ENCODE measurements at regions not wholly inside any gene's neighbourhood (a gene's known extent, or its start where the extent isn't known, plus 50 kb on each side); places are given as distances from the start of the nearest gene placed in this dataset.
"Not testable (repeated sequence)": the region's sequence is repeated elsewhere in the genome, so short reads cannot be mapped to it uniquely, and the experiment has no call there.

GRCh38 chr4:97105347-97106099 is 1037.8 kb downstream of the STPG2 start:
- TF ChIP-seq TAF1 (IDR thresholded peaks at IDR 0.05; ENCODE audit: borderline replicate concordance, low read depth, low read length) (no peak), POLR2AphosphoS5 (IDR thresholded peaks at IDR 0.05; ENCODE audit: low read depth, low read length) (no peak), POLR2A (IDR thresholded peaks at IDR 0.05; ENCODE audit: low read depth, low read length) (no peak)
- FAIRE-seq (no peak), DNase-seq (ENCODE audit: insufficient read length) (no peak)

- FAIRE-seq (no peak), DNase-seq (ENCODE audit: insufficient read length) (no peak)
- TF ChIP-seq POLR2AphosphoS5 (IDR thresholded peaks at IDR 0.05; ENCODE audit: low read depth, low read length) = no peak
- TF ChIP-seq POLR2A (IDR thresholded peaks at IDR 0.05; ENCODE audit: low read depth, low read length) = no peak
- TF ChIP-seq TAF1 (IDR thresholded peaks at IDR 0.05; ENCODE audit: borderline replicate concordance, low read depth, low read length) = no peak
Measured at GRCh38 chr4:97106161-97106560, 1037.1 kb downstream of the STPG2 start.

GRCh38 chr4:97110506-97110905 is 1032.8 kb downstream of the STPG2 start:
- TF ChIP-seq POLR2A (IDR thresholded peaks at IDR 0.05; ENCODE audit: low read depth, low read length) = no peak
- TF ChIP-seq TAF1 (IDR thresholded peaks at IDR 0.05; ENCODE audit: borderline replicate concordance, low read depth, low read length) = no peak
- FAIRE-seq = no peak

GRCh38 chr4:97116511-97116910 is 1026.8 kb downstream of the STPG2 start:
- no peak for FAIRE-seq
- TF ChIP-seq POLR2A (IDR thresholded peaks at IDR 0.05; ENCODE audit: low read depth, low read length) = no peak
- no peak for TF ChIP-seq TAF1 (IDR thresholded peaks at IDR 0.05; ENCODE audit: borderline replicate concordance, low read depth, low read length)
- no peak for TF ChIP-seq POLR2AphosphoS5 (IDR thresholded peaks at IDR 0.05; ENCODE audit: low read depth, low read length)
- no peak for DNase-seq (ENCODE audit: insufficient read length)

More at GRCh38 chr4:97110506-97110905, 1032.8 kb downstream of the STPG2 start:
- DNase-seq (ENCODE audit: insufficient read length) = no peak

GRCh38 chr4:97121493-97121892 is 1021.8 kb downstream of the STPG2 start:
- TF ChIP-seq POLR2AphosphoS5 (IDR thresholded peaks at IDR 0.05; ENCODE audit: low read depth, low read length) (no peak), TAF1 (IDR thresholded peaks at IDR 0.05; ENCODE audit: borderline replicate concordance, low read depth, low read length) (no peak), POLR2A (IDR thresholded peaks at IDR 0.05; ENCODE audit: low read depth, low read length) (no peak)

GRCh38 chr4:97123573-97123972 is 1019.7 kb downstream of the STPG2 start:
- DNase-seq (ENCODE audit: insufficient read length) = no peak
- TF ChIP-seq TAF1 (IDR thresholded peaks at IDR 0.05; ENCODE audit: borderline replicate concordance, low read depth, low read length) (no peak), POLR2AphosphoS5 (IDR thresholded peaks at IDR 0.05; ENCODE audit: low read depth, low read length) (no peak), POLR2A (IDR thresholded peaks at IDR 0.05; ENCODE audit: low read depth, low read length) (no peak)
- no peak for FAIRE-seq

More at GRCh38 chr4:97121493-97121892, 1021.8 kb downstream of the STPG2 start:
- DNase-seq (ENCODE audit: insufficient read length) = no peak
- FAIRE-seq = no peak

GRCh38 chr4:97132435-97132834 is 1010.8 kb downstream of the STPG2 start:
- FAIRE-seq (no peak), DNase-seq (ENCODE audit: insufficient read length) (no peak)
- no peak for TF ChIP-seq POLR2A (IDR thresholded peaks at IDR 0.05; ENCODE audit: low read depth, low read length)
- TF ChIP-seq TAF1 (IDR thresholded peaks at IDR 0.05; ENCODE audit: borderline replicate concordance, low read depth, low read length) = no peak
- no peak for TF ChIP-seq POLR2AphosphoS5 (IDR thresholded peaks at IDR 0.05; ENCODE audit: low read depth, low read length)

- TF ChIP-seq POLR2AphosphoS5 (IDR thresholded peaks at IDR 0.05; ENCODE audit: low read depth, low read length) (no peak), POLR2A (IDR thresholded peaks at IDR 0.05; ENCODE audit: low read depth, low read length) (no peak), TAF1 (IDR thresholded peaks at IDR 0.05; ENCODE audit: borderline replicate concordance, low read depth, low read length) (no peak)
- DNase-seq (ENCODE audit: insufficient read length) (no peak), FAIRE-seq (no peak)
Measured at GRCh38 chr4:97134456-97134855, 1008.8 kb downstream of the STPG2 start.

- DNase-seq (ENCODE audit: insufficient read length) (no peak), FAIRE-seq (no peak)
- TF ChIP-seq POLR2AphosphoS5 (IDR thresholded peaks at IDR 0.05; ENCODE audit: low read depth, low read length) (no peak), POLR2A (IDR thresholded peaks at IDR 0.05; ENCODE audit: low read depth, low read length) (no peak), TAF1 (IDR thresholded peaks at IDR 0.05; ENCODE audit: borderline replicate concordance, low read depth, low read length) (no peak)
Measured at GRCh38 chr4:97139791-97140190, 1003.5 kb downstream of the STPG2 start.

- FAIRE-seq = no peak
- TF ChIP-seq POLR2AphosphoS5 (IDR thresholded peaks at IDR 0.05; ENCODE audit: low read depth, low read length) (no peak), POLR2A (IDR thresholded peaks at IDR 0.05; ENCODE audit: low read depth, low read length) (no peak), TAF1 (IDR thresholded peaks at IDR 0.05; ENCODE audit: borderline replicate concordance, low read depth, low read length) (no peak)
- no peak for DNase-seq (ENCODE audit: insufficient read length)
Measured at GRCh38 chr4:97140545-97140944, 1002.7 kb downstream of the STPG2 start.

GRCh38 chr4:97141332-97141731 is 1001.9 kb downstream of the STPG2 start:
- DNase-seq (ENCODE audit: insufficient read length); FAIRE-seq: not testable (repeated sequence)

GRCh38 chr4:97142410-97142809 is 1000.9 kb downstream of the STPG2 start:
- TF ChIP-seq TAF1 (IDR thresholded peaks at IDR 0.05; ENCODE audit: borderline replicate concordance, low read depth, low read length) = no peak
- no peak for TF ChIP-seq POLR2AphosphoS5 (IDR thresholded peaks at IDR 0.05; ENCODE audit: low read depth, low read length)
- no peak for TF ChIP-seq POLR2A (IDR thresholded peaks at IDR 0.05; ENCODE audit: low read depth, low read length)
- no peak for DNase-seq (ENCODE audit: insufficient read length)
- FAIRE-seq = no peak
